Gastroesophageal sphincter (tissue), 4 donors: ENCODE measurements at regions not wholly inside any gene's neighbourhood (a gene's known extent, or its start where the extent isn't known, plus 50 kb on each side); places are given as distances from the start of the nearest gene placed in this dataset.
"Not testable (repeated sequence)": the region's sequence is repeated elsewhere in the genome, so short reads cannot be mapped to it uniquely, and the experiment has no call there.

Source experiments
- ATAC-seq: fragments of 150-250 bp; one replicate; pipeline ENCODE4 v1.9.1; 2016; ENCODE audit warnings: mild to moderate bottlenecking, moderate library complexity
- H3K27ac ChIP-seq, 4 donors: fragments of 200-600 bp; sonication (generic) in 3 of 4; 1 replicate in 3 of 4; 2 replicates in 1 of 4; pipeline ENCODE4 v1.5.1; 2016 to 2019
- H3K27me3 ChIP-seq: fragments of 200-600 bp; sonication (generic); one replicate; pipeline ENCODE4 v1.5.1; 2019
- H3K36me3 ChIP-seq, 2 donors: fragments of 200-600 bp; sonication (generic); one replicate each; pipeline ENCODE4 v1.5.1; 2019; ENCODE audit warnings: control low read depth in 1 of 2
- H3K4me1 ChIP-seq, 3 donors: fragments of 200-600 bp; sonication (generic); 1 replicate in 2 of 3; 2 replicates in 1 of 3; pipeline ENCODE4 v1.5.1; 2016 to 2019; ENCODE audit warnings: control low read depth in 2 of 3
- H3K4me3 ChIP-seq, 2 donors: fragments of 200-600 bp; sonication (generic); one replicate each; pipeline ENCODE4 v1.5.1; 2019; ENCODE audit warnings: mild to moderate bottlenecking in 1 of 2, moderate library complexity in 1 of 2
- H3K9me3 ChIP-seq, 3 donors: fragments of 200-600 bp; sonication (generic); one replicate each; pipeline ENCODE4 v1.5.1; 2017 to 2019; ENCODE audit warnings: control low read depth in 2 of 3
- CTCF ChIP-seq, 4 experiments: fragments of 200-600 bp in 2 of 4; fragments of 450-650 bp in 2 of 4; sonication (generic) in 1 of 4; IDR thresholded peaks; one replicate each; pipeline ENCODE4 v1.5.1; 2017 to 2019; ENCODE audit warnings: antibody characterized with exemption in 4 of 4, mild to moderate bottlenecking in 2 of 4, moderate library complexity in 2 of 4
- EP300 ChIP-seq: sonication (generic); formaldehyde crosslinking; IDR thresholded peaks from one replicate; pipeline ENCODE4 v1.6.1; 2017; ENCODE audit warnings: antibody characterized with exemption, mild to moderate bottlenecking
- POLR2A ChIP-seq, 2 donors: fragments of 450-650 bp; IDR thresholded peaks; one replicate each; pipeline ENCODE4 v1.6.1; 2017; ENCODE audit warnings: antibody characterized with exemption in 2 of 2, mild to moderate bottlenecking in 2 of 2, moderate library complexity in 1 of 2
- POLR2AphosphoS5 ChIP-seq: sonication (generic); formaldehyde crosslinking; IDR thresholded peaks from one replicate; pipeline ENCODE4 v1.6.1; 2017; ENCODE audit warnings: antibody characterized with exemption
- WGBS, 2 donors: methylation state at CpG; one replicate each; pipeline ENCODE4 v1.1.5; 2018; ENCODE audit warnings: low coverage in 1 of 2; 5-methylcytosine and 5-hydroxymethylcytosine counted together

GRCh38 chr4:128758314-128758922 is 51.1 kb upstream of the JADE1 start:
- peaks cover 0 to 12% (median 0%) of the 10 kb centered on the region in 3 donors for H3K4me1 ChIP-seq
- no peaks in the 10 kb centered on the region for H3K27me3 ChIP-seq
- H3K36me3 ChIP-seq = no peaks in the 10 kb centered on the region
- no peaks in the 10 kb centered on the region for H3K9me3 ChIP-seq
- ATAC-seq = no peak
- 61 to 62% methylated on average over 2 of the region's 2 CpGs for WGBS, 2 donors
- TF ChIP-seq CTCF (IDR thresholded peaks at IDR 0.05) = no peak
- no peak for TF ChIP-seq POLR2A (IDR thresholded peaks at IDR 0.05)
- TF ChIP-seq EP300 = no peak
- no peak for TF ChIP-seq POLR2AphosphoS5
- no peak overlapping the region for H3K4me3 ChIP-seq
- no peak overlapping the region for H3K27ac ChIP-seq

- H3K4me3 ChIP-seq = no peak overlapping the region
- no peak overlapping the region for H3K27ac ChIP-seq
- no peaks in the 10 kb centered on the region for H3K27me3 ChIP-seq
- ATAC-seq = peak; percentile 65
- no peaks in the 10 kb centered on the region for H3K36me3 ChIP-seq
- 42% methylated on average over 2 of the region's 3 CpGs for WGBS, 2 donors
- no peaks in the 10 kb centered on the region for H3K9me3 ChIP-seq
- H3K4me1 ChIP-seq = peaks cover 0 to 12% (median 0%) of the 10 kb centered on the region in 3 donors
- TF ChIP-seq EP300 = no peak
- no peak for TF ChIP-seq POLR2A (IDR thresholded peaks at IDR 0.05)
- TF ChIP-seq POLR2AphosphoS5 = no peak
- no peak for TF ChIP-seq CTCF (IDR thresholded peaks at IDR 0.05)
These were observed 51.8 kb upstream of the JADE1 start for GRCh38 chr4:128757712-128758111.

- Histone ChIP-seq H3K4me3 (no peak overlapping the region), H3K27ac (no peak overlapping the region), H3K4me1 (no peaks in the 10 kb centered on the region), H3K36me3 (no peaks in the 10 kb centered on the region), H3K9me3 (no peaks in the 10 kb centered on the region), H3K27me3 (no peaks in the 10 kb centered on the region)
- 73 to 90% methylated on average over 4 of the region's 4 CpGs for WGBS, 2 donors
- no peak for ATAC-seq
- TF ChIP-seq POLR2AphosphoS5 = no peak
- TF ChIP-seq EP300 = no peak
- TF ChIP-seq CTCF (IDR thresholded peaks at IDR 0.05) = no peak
- TF ChIP-seq POLR2A (IDR thresholded peaks at IDR 0.05) = no peak
These were observed 58.1 kb upstream of the JADE1 start for GRCh38 chr4:128751354-128751753.

- 93 to 94% methylated on average over 3 to 4 of the region's 7 CpGs for WGBS, 2 donors
- H3K27ac ChIP-seq, H3K4me1 ChIP-seq, H3K4me3 ChIP-seq, H3K27me3 ChIP-seq, H3K9me3 ChIP-seq, H3K36me3 ChIP-seq, ATAC-seq: not testable (repeated sequence)
These were observed 67.8 kb upstream of the JADE1 start for GRCh38 chr4:128741748-128742147.

- H3K36me3 ChIP-seq = no peaks in the 10 kb centered on the region
- WGBS, 2 donors = 89 to 90% methylated on average over 3 to 5 of the region's 9 CpGs
- no peak overlapping the region for H3K4me3 ChIP-seq
- ATAC-seq = no peak
- H3K27me3 ChIP-seq = no peaks in the 10 kb centered on the region
- H3K9me3 ChIP-seq = no peaks in the 10 kb centered on the region
- no peaks in the 10 kb centered on the region for H3K4me1 ChIP-seq
- TF ChIP-seq POLR2AphosphoS5 = no peak
- TF ChIP-seq POLR2A (IDR thresholded peaks at IDR 0.05) = no peak
- no peak for TF ChIP-seq EP300
- no peak for TF ChIP-seq CTCF (IDR thresholded peaks at IDR 0.05)
- no peak overlapping the region for H3K27ac ChIP-seq
These were observed 72.4 kb upstream of the JADE1 start for GRCh38 chr4:128737098-128737513.
